ENCODE measurements at regions not wholly inside any gene's neighbourhood (a gene's known extent, or its start where the extent isn't known, plus 50 kb on each side); places are given as distances from the start of the nearest gene placed in this dataset.

GRCh38 chr9:38329968-38330367 lies 62.5 kb upstream of the ALDH1B1 start:
- TF ChIP-seq, protein P1, sequence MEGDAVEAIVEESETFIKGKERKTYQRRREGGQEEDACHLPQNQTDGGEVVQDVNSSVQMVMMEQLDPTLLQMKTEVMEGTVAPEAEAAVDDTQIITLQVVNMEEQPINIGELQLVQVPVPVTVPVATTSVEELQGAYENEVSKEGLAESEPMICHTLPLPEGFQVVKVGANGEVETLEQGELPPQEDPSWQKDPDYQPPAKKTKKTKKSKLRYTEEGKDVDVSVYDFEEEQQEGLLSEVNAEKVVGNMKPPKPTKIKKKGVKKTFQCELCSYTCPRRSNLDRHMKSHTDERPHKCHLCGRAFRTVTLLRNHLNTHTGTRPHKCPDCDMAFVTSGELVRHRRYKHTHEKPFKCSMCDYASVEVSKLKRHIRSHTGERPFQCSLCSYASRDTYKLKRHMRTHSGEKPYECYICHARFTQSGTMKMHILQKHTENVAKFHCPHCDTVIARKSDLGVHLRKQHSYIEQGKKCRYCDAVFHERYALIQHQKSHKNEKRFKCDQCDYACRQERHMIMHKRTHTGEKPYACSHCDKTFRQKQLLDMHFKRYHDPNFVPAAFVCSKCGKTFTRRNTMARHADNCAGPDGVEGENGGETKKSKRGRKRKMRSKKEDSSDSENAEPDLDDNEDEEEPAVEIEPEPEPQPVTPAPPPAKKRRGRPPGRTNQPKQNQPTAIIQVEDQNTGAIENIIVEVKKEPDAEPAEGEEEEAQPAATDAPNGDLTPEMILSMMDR (IDR thresholded peaks at IDR 0.05) = no peak
- no peak for TF ChIP-seq POLR2A (IDR thresholded peaks at IDR 0.05)

Measured in body of pancreas (tissue), 4 donors.